ENCODE measurements at regions not wholly inside any gene's neighbourhood (a gene's known extent, or its start where the extent isn't known, plus 50 kb on each side); places are given as distances from the start of the nearest gene placed in this dataset.

GRCh38 chr2:104405623-104406022 is 448.3 kb upstream of the POU3F3 start:
- TF ChIP-seq CTCF (IDR thresholded peaks at IDR 0.05), result no peak
- H3K9me3 Mint-ChIP-seq, result peaks cover 0 to 4% (median 0%) of the 10 kb centered on the region in 7 donors
- H3K4me3 ChIP-seq (replicated peaks in 1 of 3; ENCODE audit: low read depth in 2 of 3, low read length in 3 of 3), result no peak overlapping the region
- no peaks in the 10 kb centered on the region for H3K9me3 ChIP-seq (replicated peaks in 1 of 2; ENCODE audit: control insufficient read depth in 1 of 2, insufficient read depth in 1 of 2, low read length in 2 of 2)
- no peaks in the 10 kb centered on the region for H3K36me3 ChIP-seq (replicated peaks in 1 of 2; ENCODE audit: control insufficient read depth in 1 of 2, insufficient read depth in 2 of 2, low read length in 2 of 2)
- no peaks in the 10 kb centered on the region for H3K4me1 Mint-ChIP-seq
- no peaks in the 10 kb centered on the region for H3K79me2 ChIP-seq (ENCODE audit: insufficient read depth, low read length)
- H4K20me1 ChIP-seq (ENCODE audit: insufficient read depth, low read length), result no peaks in the 10 kb centered on the region
- H3K4me1 ChIP-seq (ENCODE audit: control insufficient read depth in 1 of 2, insufficient read depth in 2 of 2, low read length in 2 of 2), result no peaks in the 10 kb centered on the region
- no peaks in the 10 kb centered on the region for H3K27me3 ChIP-seq (ENCODE audit: control insufficient read depth in 2 of 2, insufficient read depth in 2 of 2, low read length in 2 of 2)
- H3K4me2 ChIP-seq (replicated peaks; ENCODE audit: extremely low read depth, low read length, poor library complexity, severe bottlenecking), result no peak overlapping the region
- no peak overlapping the region for H2AFZ ChIP-seq (ENCODE audit: insufficient read depth, low read depth, low read length, poor library complexity, severe bottlenecking)
- no peak overlapping the region for H3K27ac Mint-ChIP-seq
- intact Hi-C loops (cut with micrococcal nuclease), result no loop called here
- peaks cover 0 to 8% (median 5%) of the 10 kb centered on the region in 3 donors for H3K27me3 Mint-ChIP-seq (ENCODE audit: low read depth in 3 of 3)
- no peak for DNase-seq
- 80% methylated on average over 1 of the region's 8 CpGs for WGBS (ENCODE audit: insufficient coverage)
- no peaks in the 10 kb centered on the region for H3K36me3 Mint-ChIP-seq
- H3K4me3 Mint-ChIP-seq, result no peak overlapping the region
- H3K9ac ChIP-seq (ENCODE audit: insufficient read depth, low read length, poor library complexity, severe bottlenecking), result no peak overlapping the region
- no peak overlapping the region for H3K27ac ChIP-seq (ENCODE audit: low read depth in 1 of 2, low read length in 2 of 2)

GRCh38 chr2:104406261-104406726 is 447.6 kb upstream of the POU3F3 start:
- no peak overlapping the region for H2AFZ ChIP-seq (ENCODE audit: insufficient read depth, low read depth, low read length, poor library complexity, severe bottlenecking)
- no peak overlapping the region for H3K4me2 ChIP-seq (replicated peaks; ENCODE audit: extremely low read depth, low read length, poor library complexity, severe bottlenecking)
- Mint-ChIP-seq H3K4me1 (no peaks in the 10 kb centered on the region), H3K36me3 (no peaks in the 10 kb centered on the region), H3K27ac (no peak overlapping the region), H3K9me3 (peaks cover 0 to 4% (median 0%) of the 10 kb centered on the region in 7 donors), H3K27me3 (ENCODE audit: low read depth in 3 of 3) (peaks cover 0 to 8% (median 5%) of the 10 kb centered on the region in 3 donors), H3K4me3 (no peak overlapping the region)
- no peak overlapping the region for H3K9ac ChIP-seq (ENCODE audit: insufficient read depth, low read length, poor library complexity, severe bottlenecking)
- H3K4me1 ChIP-seq (ENCODE audit: control insufficient read depth in 1 of 2, insufficient read depth in 2 of 2, low read length in 2 of 2), result no peaks in the 10 kb centered on the region
- no peak for DNase-seq
- no peak overlapping the region for H3K27ac ChIP-seq (ENCODE audit: low read depth in 1 of 2, low read length in 2 of 2)
- H3K9me3 ChIP-seq (replicated peaks in 1 of 2; ENCODE audit: control insufficient read depth in 1 of 2, insufficient read depth in 1 of 2, low read length in 2 of 2), result no peaks in the 10 kb centered on the region
- intact Hi-C loops (cut with micrococcal nuclease), result no loop called here
- 100% methylated on average over 4 of the region's 10 CpGs for WGBS (ENCODE audit: insufficient coverage)
- H4K20me1 ChIP-seq (ENCODE audit: insufficient read depth, low read length), result no peaks in the 10 kb centered on the region
- no peaks in the 10 kb centered on the region for H3K79me2 ChIP-seq (ENCODE audit: insufficient read depth, low read length)
- H3K4me3 ChIP-seq (replicated peaks in 1 of 3; ENCODE audit: low read depth in 2 of 3, low read length in 3 of 3), result no peak overlapping the region
- H3K36me3 ChIP-seq (replicated peaks in 1 of 2; ENCODE audit: control insufficient read depth in 1 of 2, insufficient read depth in 2 of 2, low read length in 2 of 2), result no peaks in the 10 kb centered on the region
- no peaks in the 10 kb centered on the region for H3K27me3 ChIP-seq (ENCODE audit: control insufficient read depth in 2 of 2, insufficient read depth in 2 of 2, low read length in 2 of 2)
- TF ChIP-seq CTCF (IDR thresholded peaks at IDR 0.05), result no peak
